Skeletal muscle satellite cell (primary cell): ENCODE measurements at regions not wholly inside any gene's neighbourhood (a gene's known extent, or its start where the extent isn't known, plus 50 kb on each side); places are given as distances from the start of the nearest gene placed in this dataset.

Experiments used
- H3K27me3 ChIP-seq: 2 replicates; pipeline ENCODE4 v1.7.0; 2013; ENCODE audit warnings: low read length; ENCODE audit not compliant: control insufficient read depth, insufficient read depth
- H3K36me3 ChIP-seq: 2 replicates; pipeline ENCODE4 v1.7.0; 2013; ENCODE audit warnings: mild to moderate bottlenecking, control low read depth, low read length; ENCODE audit not compliant: insufficient read depth
- H3K4me1 ChIP-seq: 2 replicates; pipeline ENCODE4 v1.7.0; 2013; ENCODE audit warnings: low read length; ENCODE audit not compliant: control insufficient read depth, insufficient read depth
- H3K4me2 ChIP-seq: 2 replicates; pipeline ENCODE4 v1.7.0; 2013; ENCODE audit warnings: mild to moderate bottlenecking, low read length
- H3K4me3 ChIP-seq: 2 replicates; pipeline ENCODE4 v1.7.0; 2013; ENCODE audit warnings: low read length
- H3K9ac ChIP-seq: 2 replicates; pipeline ENCODE4 v1.7.0; 2013; ENCODE audit warnings: mild to moderate bottlenecking, low read depth, low read length, moderate library complexity
- H3K9me3 ChIP-seq: replicated peaks from 2 replicates; pipeline ENCODE4 v1.7.0; 2013; ENCODE audit warnings: mild to moderate bottlenecking, control low read depth, low read length

DNA sequence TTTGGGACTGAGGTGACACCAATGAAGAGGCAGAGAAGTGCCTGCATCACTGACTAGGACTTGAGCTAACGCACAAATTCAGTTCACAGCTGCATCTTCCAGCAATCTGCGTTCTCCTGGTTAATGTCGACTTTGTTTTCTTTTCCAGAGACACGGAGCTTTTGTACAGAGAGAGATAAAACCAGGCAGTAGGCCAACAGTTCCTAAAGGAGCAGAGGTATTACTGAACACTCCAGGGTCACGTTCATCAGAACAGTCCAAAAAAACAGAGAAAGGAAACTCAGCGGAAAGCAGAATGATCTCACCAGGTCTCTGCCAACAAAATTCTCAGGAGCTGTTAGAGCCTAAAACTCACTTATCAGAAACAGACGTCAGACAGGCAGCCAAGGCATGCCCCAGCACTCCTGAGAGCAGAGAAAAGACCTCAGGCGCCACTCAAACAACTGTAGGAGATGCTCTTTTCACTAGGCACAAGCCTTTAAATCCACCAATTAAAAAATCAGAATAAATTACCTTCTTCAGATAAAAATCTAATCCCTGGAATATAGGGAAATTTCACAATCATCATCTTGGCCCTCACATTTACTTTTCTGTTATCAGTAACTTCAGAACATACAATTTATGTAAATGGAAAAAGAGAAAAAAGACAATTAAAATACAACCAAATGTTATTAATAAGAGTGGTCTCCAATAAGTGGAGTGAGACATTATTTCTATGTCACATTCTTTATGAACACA lies 95.9 kb upstream of the SPTBN1 start:
- Histone ChIP-seq H3K4me1 (no peaks in the 10 kb centered on the region), H3K4me3 (no peak overlapping the region), H3K9ac (no peak overlapping the region), H3K27me3 (no peaks in the 10 kb centered on the region), H3K4me2 (peak overlapping the region; percentile 58), H3K36me3 (no peaks in the 10 kb centered on the region), H3K9me3 (no peaks in the 10 kb centered on the region)

DNA sequence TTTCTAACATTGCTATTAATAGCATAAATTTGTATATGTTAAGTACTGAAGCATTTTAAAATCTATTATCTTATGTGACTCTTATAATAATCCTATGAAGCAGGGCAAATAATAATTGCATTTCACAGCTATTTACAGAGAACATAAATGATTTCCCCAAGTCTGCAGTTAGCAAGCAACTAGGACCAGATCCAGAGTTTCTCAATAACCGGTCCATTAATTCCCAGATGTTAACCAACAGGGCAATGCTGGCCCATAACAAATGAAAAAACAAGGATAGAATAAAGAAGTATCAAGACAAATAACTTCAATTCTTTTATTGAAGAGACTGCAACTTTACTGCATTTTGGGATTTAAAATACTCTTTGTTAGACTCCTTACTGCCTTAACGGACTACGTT lies 91.7 kb upstream of the SPTBN1 start:
- Histone ChIP-seq H3K9ac (no peak overlapping the region), H3K4me2 (no peak overlapping the region), H3K36me3 (no peaks in the 10 kb centered on the region), H3K4me3 (no peak overlapping the region), H3K4me1 (no peaks in the 10 kb centered on the region), H3K27me3 (no peaks in the 10 kb centered on the region), H3K9me3 (peaks cover 9% of the 10 kb centered on the region)

DNA sequence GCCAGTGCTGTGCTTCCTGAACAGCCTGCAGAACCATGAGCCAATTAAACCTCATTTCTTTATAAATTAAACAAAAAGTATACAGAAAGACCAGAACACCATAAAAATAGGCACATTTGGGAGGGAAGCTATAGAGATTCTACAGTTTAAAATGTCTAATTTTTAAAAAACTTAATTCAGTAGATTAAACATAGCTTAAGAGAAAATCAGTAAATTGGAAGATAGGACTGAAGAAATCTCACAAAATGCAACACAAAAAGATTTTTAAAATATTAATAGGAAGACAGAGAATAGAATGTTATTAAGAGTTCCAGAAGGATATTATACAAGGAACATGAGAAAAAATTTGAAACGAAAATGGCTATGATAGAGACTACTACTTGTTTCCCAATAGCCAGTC lies 90.5 kb upstream of the SPTBN1 start:
- Histone ChIP-seq H3K9me3 (peaks cover 9% of the 10 kb centered on the region), H3K9ac (no peak overlapping the region), H3K27me3 (no peaks in the 10 kb centered on the region), H3K4me3 (no peak overlapping the region), H3K4me1 (peaks cover 2% of the 10 kb centered on the region), H3K36me3 (no peaks in the 10 kb centered on the region), H3K4me2 (no peak overlapping the region)

DNA sequence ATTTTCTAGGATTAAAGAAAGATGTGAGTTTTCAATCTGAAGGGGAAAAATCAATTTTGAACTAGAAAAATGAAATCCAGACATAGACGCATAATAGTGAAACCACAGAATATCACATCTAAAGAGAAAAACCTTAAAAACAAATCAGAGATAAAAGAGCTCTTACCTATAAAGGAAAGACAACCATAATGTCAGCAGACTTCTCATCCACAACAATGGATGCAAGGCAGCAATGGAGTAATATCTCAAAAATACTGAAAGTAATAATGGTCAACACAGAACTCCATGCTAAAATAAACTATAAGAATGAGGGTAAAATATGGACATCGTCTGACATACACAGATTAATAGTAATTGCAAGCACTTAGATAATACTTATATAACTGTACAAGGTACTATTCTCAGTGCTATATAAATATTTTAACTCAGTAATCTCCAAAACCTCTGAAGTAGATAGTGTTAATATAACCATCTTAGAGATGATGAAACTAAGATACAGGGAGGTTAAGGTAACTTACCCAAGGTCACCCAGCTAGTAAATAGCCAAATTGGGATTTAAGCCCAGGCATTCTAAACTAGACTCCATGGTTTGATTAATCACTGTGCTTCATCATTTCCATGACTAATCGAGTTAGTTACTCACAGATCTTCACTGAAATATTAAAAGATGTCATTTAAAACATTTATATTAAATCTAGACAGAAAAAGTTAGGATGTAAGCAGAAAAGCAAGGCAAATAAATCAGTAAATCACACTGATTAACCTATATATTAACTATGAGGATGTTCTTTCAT lies 89.4 kb upstream of the SPTBN1 start:
- H3K4me1 ChIP-seq = peaks cover 13% of the 10 kb centered on the region
- H3K36me3 ChIP-seq = no peaks in the 10 kb centered on the region
- peaks cover 9% of the 10 kb centered on the region for H3K9me3 ChIP-seq
- H3K4me3 ChIP-seq = no peak overlapping the region
- H3K9ac ChIP-seq = no peak overlapping the region
- no peaks in the 10 kb centered on the region for H3K27me3 ChIP-seq
- H3K4me2 ChIP-seq = no peak overlapping the region

DNA sequence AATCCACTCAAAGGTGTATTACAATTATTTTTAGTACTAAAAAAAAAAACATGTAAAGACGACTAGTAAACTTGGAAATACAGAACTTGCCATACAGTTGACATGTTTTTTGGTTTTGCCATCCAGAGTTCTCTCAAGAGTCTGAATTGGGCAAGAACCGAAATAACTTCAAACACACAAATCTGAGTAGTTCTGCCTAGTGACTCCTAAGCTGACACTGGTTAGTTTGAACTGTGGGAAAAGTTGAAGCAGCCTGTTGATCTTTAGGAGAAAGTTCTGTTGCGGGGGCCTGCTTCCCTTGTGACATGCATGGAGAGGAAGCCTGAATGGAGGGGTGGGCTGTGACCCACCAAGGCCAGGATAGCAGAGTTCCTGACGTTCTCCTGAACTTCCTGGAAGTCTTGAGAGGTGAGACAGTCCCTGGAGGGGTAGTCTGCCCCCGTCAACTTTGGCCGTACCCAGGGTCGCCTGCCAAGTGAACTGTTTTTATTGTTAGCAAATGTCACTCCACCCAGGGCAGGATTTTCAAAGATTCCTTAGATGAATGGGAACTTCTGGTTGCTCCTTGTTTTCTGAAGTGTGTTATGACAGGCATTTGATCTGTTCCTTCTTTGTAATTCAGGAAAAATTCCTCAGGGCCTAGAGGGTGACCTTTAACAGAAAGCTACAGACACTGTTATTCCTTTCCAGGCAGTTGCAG lies 85.6 kb upstream of the SPTBN1 start:
- H3K4me1 ChIP-seq = peaks cover 20% of the 10 kb centered on the region
- peaks cover 3% of the 10 kb centered on the region for H3K27me3 ChIP-seq
- no peak overlapping the region for H3K9ac ChIP-seq
- H3K4me2 ChIP-seq = no peak overlapping the region
- no peak overlapping the region for H3K4me3 ChIP-seq
- peaks cover 9% of the 10 kb centered on the region for H3K9me3 ChIP-seq
- no peaks in the 10 kb centered on the region for H3K36me3 ChIP-seq

DNA sequence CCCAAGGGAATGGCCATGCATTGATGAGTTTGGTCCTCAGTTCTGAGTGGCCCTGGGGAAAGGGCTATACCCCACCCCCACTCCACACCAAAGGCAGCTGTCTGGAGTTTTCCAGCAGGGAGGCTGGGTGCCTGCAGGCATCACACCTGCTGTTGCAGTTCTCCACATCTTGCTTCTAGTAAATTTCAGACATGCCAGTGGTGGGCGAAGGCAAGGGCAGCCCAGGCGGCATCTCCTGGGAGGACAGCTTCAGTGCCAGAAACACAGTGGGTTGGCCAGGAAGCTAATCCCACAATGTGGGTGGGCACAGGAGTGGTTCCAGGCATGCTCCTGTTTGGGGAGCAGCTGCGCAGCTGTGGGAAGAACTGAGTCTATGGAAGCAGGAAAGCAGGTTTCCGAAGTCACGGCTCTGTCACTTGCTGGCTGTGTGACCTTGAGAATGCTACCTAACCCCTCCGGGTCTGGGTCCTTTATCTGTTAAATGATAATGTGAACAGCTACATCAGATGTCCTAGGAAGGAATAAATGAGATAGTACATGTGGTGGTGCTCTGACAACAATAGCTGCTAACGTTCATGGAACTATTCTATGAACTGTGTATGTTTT lies 84.6 kb upstream of the SPTBN1 start:
- H3K4me3 ChIP-seq = no peak overlapping the region
- peaks cover 20% of the 10 kb centered on the region for H3K4me1 ChIP-seq
- H3K36me3 ChIP-seq = no peaks in the 10 kb centered on the region
- H3K9me3 ChIP-seq = peaks cover 4% of the 10 kb centered on the region
- no peak overlapping the region for H3K9ac ChIP-seq
- peaks cover 3% of the 10 kb centered on the region for H3K27me3 ChIP-seq
- H3K4me2 ChIP-seq = no peak overlapping the region

DNA sequence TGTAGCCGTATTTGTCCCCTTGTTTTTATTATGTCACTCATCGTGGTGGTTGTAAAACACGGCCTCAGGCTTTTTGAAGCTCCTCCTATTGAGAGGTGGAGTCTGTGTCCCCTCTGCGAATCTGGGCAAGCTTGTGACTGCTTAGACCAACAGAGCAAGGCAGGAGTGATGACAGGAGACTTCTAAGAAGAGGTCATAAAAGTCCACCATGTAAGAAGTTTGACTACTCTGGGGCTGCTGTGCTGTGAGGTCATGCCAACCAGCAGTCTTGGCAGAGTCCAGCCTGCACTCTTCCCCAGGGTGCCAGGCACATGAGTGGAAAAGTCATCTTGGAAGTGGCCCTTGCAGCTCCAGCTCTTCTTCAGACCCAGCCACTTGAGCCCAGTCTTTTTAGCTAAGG lies 83.8 kb upstream of the SPTBN1 start:
- peaks cover 20% of the 10 kb centered on the region for H3K4me1 ChIP-seq
- peaks cover 3% of the 10 kb centered on the region for H3K27me3 ChIP-seq
- no peak overlapping the region for H3K4me3 ChIP-seq
- H3K4me2 ChIP-seq = no peak overlapping the region
- H3K9me3 ChIP-seq = peaks cover 4% of the 10 kb centered on the region
- no peaks in the 10 kb centered on the region for H3K36me3 ChIP-seq
- H3K9ac ChIP-seq = no peak overlapping the region

DNA sequence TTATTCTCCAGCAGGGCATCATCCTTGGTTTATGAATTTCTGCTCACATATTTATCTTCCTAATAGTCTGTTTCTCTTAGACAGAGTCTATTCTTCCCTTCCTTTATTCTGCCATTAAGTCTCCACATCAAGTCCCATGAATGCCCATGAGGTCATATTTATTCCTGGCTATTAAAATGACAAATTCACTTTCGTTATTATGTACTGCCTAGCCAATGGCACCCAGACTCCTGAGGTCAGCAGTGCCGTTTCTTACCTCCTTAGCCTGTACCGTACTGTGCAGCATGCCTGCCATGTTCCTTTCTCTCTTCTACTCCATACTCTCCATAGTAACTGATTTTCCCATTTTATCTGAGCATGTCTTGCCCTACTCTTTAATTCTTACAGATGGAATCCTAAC lies 82.3 kb upstream of the SPTBN1 start:
- peaks cover 3% of the 10 kb centered on the region for H3K27me3 ChIP-seq
- H3K4me3 ChIP-seq = no peak overlapping the region
- no peaks in the 10 kb centered on the region for H3K9me3 ChIP-seq
- peaks cover 20% of the 10 kb centered on the region for H3K4me1 ChIP-seq
- no peaks in the 10 kb centered on the region for H3K36me3 ChIP-seq
- H3K9ac ChIP-seq = no peak overlapping the region
- no peak overlapping the region for H3K4me2 ChIP-seq

DNA sequence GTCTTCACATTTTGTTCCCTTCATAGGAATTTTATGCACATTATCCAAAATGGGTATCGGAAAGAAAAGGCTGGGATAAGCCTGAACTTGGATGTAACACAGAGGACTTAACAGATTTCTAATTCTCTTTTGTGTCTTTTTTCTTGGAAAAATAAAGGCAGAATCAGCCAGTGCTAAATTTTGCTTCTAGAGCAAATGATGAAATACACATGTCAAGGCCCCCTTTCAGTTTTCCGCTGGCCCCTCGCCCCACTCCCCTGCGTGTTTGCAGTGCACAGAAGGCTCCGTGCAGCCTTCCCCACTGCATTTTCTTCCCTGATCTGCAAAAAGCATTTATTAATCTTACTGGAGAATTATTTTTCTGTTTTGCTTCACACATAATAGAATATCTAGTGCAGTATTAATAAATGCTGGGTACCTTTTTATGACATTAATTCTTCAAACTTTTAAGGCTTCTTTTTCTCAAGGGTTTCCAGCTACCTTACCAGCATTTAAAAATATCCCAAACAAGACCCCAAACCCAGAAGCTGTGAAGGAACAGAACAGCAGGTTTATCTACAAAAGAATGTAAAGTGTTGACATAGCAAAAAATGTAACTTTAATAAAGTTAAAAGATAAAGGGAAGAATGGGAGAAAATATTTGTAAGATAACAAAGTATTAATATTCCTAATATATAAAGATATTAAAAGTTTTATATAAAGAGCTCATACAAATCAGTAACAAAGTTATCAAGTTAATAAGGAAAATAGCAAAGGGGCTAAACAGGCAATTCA lies 81.3 kb upstream of the SPTBN1 start:
- Histone ChIP-seq H3K4me3 (no peak overlapping the region), H3K36me3 (no peaks in the 10 kb centered on the region), H3K9ac (no peak overlapping the region), H3K4me1 (peaks cover 20% of the 10 kb centered on the region), H3K9me3 (no peaks in the 10 kb centered on the region), H3K4me2 (no peak overlapping the region), H3K27me3 (peaks cover 3% of the 10 kb centered on the region)

DNA sequence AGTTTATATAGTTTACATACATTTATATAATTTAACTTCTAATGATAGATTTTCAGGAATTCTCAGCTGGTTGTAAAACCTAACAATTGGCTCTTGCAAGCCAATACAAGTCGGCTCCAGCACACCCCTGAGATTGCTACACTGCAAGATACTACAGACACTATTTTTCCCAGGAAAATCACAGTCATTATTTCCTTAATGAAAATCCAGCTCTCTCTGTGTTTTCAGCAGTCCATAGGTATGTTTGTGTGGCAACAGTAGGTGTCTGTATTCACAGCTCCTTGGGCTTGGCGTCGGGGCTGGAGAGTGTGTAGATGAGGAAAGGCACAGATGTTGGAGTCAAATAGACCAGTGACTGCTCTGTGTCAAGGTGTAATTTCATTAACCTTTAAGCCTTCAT lies 78.7 kb upstream of the SPTBN1 start:
- no peak overlapping the region for H3K4me3 ChIP-seq
- H3K4me2 ChIP-seq = no peak overlapping the region
- no peak overlapping the region for H3K9ac ChIP-seq
- peaks cover under 1% of the 10 kb centered on the region for H3K4me1 ChIP-seq
- no peaks in the 10 kb centered on the region for H3K36me3 ChIP-seq
- no peaks in the 10 kb centered on the region for H3K9me3 ChIP-seq
- H3K27me3 ChIP-seq = peaks cover 3% of the 10 kb centered on the region
